GM18519 (cell line): ENCODE measurements at regions not wholly inside any gene's neighbourhood (a gene's known extent, or its start where the extent isn't known, plus 50 kb on each side); places are given as distances from the start of the nearest gene placed in this dataset.

ENCODE experiments used
- ATAC-seq: cut with Tn5 transposase; IDR thresholded peaks from one replicate; pipeline ENCODE4 v1.9.1; 2021; ENCODE audit warnings: mild to moderate bottlenecking, moderate library complexity; ENCODE audit not compliant: unreplicated experiment, low FRiP score

DNA sequence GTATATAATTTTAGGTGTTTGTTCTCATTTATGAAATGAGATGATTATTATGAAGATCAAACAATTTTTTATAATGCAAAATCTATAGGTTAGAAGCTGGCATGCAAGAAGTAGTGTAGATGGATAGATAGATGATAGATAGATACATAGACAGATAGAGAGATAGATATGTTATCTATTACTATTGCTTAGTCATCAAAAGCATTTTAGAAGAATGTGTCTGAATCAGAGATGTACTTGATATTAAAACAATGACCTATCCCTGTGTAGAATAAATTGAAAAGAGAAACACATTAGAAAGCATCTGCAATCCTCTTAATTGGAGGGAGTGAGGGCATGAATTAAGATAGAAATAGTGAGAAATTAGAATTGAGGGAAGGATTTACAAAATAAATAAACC is 436.2 kb upstream of the NXPH2 start:
- no peak for ATAC-seq

- ATAC-seq: no peak
These were observed 434.6 kb upstream of the NXPH2 start for GRCh38 chr2:139214801-139215200.

DNA sequence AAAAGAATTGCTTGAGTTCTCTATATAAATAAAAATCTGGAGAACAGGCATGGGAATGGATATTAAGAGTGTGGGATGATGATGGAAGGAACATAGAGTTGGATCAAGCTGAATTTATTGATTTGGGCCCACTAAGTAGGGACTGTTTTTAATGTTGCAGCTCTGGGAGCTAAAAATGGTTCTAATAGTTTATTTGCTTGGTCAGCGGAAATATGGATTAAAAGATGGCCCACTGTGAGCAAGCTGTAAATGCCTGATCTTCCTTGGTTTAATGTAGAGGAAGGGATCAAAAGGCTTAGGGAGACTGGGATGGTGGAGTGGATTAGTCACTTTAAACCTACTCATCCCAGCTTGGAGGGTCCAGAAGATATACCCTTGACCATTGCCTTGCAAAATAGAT is 429.4 kb upstream of the NXPH2 start:
- ATAC-seq: no peak

DNA sequence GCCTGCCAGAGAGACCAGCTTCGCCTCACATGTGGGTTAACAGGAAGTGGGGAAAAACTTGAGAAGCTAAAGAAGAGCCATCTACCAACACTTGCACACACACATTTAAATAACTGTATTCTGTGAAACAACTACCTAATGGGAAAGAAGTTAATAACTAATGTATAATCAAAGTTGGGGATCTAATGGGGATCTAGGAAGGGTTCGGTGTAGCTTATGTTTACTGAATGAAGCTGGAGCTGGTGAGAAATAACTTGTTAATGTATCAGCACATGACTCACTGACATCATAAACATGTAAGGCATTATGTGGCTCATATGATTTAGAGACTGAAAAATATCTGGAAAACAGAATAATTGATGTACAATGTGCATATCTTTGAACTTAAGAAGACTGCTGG is 421.3 kb upstream of the NXPH2 start:
- ATAC-seq: no peak

DNA sequence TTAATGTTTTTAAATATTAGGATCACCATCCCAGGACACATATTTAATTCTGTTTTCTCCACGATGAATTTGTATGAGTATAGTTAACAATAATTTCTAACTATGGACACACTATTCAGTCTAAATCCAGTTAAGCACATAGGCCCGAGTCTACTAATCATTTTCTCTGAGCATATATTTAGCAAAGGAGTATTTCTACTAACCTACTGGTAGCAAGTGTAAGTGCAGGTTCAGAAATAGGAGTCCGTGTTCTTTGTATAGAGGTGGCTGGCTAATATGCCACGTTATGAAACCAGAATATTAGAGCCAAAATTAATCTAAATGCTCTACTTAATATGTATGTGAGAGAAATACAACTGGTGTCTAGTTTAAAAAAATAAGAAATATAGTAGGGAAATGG is 416.6 kb upstream of the NXPH2 start:
- no peak for ATAC-seq

DNA sequence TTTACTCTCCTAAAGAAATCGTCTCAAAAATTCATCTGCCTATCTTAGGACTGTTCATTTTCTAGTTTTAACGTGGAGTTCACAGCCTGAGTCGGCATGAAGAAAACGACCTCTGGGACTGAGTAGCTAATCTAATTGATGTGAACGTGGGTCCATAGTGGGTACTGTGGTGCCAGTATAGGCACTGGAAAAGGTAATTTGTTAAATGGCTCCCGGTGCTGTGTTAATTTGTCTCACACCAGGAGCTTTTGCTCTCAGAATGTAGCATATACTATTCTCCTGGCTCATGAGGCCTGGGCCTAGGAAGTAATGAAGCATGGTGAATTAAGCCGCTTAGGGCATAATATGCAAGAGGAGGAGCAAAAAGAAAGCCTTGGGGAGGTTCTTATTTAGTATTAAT is 414.4 kb upstream of the NXPH2 start:
- ATAC-seq: no peak

DNA sequence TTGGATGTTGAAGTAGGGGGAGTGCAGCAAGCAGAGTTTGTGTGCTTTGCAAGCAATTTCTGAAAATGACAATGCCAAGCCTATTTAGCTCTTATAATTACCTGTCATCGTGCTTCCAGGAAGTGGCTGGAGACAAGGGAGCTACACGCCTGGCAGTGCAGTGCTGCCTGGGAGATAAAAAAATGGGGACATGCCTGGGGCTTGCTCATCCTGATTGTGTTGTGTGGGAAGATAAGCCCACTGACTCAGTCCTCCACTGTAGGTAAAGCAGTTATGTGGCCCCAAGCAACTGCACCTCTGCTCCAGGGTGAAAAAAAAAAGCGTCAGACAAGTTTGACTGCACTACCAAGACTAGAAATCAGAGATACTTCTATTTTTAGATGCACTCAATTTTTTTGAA is 396.9 kb upstream of the NXPH2 start:
- no peak for ATAC-seq

DNA sequence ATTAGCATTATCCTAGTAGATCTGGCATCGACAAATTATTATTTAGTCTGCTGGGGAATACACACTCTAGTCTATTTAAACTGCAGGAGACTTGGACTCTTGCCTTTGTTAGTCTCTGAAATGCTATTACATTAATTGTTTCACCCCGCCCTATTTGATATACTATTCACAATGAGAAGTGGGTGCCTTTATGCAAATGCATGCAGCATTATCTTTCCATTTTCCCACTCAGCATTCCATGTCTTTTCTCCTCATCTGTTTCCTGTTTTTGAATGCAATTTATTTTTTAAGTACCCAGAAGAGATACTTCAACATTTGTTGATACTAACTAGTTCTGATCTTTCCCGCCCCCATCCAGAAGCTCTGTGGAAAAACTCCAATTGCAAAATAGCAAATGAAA is 395.3 kb upstream of the NXPH2 start:
- ATAC-seq: no peak

- ATAC-seq: no peak
These were observed 390.2 kb upstream of the NXPH2 start for GRCh38 chr2:139170406-139170805.

GRCh38 chr2:139165601-139166000 is 385.4 kb upstream of the NXPH2 start:
- no peak for ATAC-seq

DNA sequence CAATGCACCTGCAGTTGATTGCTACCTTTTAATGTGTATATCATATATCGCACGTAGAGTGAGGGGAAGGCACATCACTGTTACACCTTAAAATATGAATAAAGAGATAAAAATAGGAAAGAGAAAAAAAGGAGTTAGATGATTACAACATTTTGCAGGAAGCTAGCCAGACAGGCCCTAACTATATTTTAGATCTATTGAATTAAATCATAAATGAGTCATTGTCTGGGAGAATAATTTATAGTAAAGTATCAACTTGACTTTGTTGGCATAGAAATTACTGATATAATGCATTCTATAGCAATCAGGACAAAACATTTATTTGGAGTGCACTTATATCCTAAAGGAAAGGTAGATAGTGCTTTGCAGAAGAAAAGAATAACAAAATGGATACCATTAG is 384.9 kb upstream of the NXPH2 start:
- no peak for ATAC-seq

DNA sequence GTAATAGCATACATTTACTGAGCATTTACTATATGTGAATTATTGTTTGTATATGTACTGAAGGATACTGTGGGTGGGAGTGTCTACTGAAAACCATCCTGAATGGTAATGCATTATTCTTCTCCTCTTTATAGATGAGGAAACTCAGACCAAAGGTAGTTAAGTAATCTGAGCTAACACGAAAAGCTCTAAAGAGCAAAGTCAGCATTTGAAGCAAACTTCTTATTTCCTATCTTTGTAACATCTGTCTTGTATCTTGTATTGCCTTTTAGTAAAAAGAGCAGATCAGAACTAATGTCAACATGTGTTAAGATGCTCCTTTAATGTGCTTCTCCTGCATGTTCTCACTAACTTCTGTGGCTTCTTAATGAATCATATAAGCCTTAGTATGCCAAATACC is 382.8 kb upstream of the NXPH2 start:
- no peak for ATAC-seq

GRCh38 chr2:139162456-139162855 is 382.3 kb upstream of the NXPH2 start:
- no peak for ATAC-seq

- no peak for ATAC-seq
These were observed 380.6 kb upstream of the NXPH2 start for GRCh38 chr2:139160836-139161235.

DNA sequence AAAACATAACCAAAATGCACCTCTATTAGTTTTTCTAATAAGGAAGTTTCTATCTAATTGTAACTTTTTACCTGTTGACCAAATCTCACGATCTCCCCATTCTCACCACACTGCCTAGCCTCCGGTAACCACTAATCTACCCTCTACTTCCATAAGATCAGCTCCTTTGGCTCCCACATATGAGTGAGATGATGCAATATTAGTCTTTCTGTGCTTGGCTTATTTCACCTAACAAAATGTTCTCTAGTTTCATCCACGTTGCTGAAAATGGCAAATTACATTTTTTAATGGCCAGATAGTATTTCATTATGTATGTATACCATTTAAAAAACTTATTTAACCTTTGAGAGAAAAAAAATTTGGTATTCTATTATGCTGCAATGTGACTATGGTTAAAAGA is 379.0 kb upstream of the NXPH2 start:
- no peak for ATAC-seq

- no peak for ATAC-seq
These were observed 376.5 kb upstream of the NXPH2 start for GRCh38 chr2:139156730-139157129.

- ATAC-seq: no peak
These were observed 375.8 kb upstream of the NXPH2 start for GRCh38 chr2:139155991-139156390.

DNA sequence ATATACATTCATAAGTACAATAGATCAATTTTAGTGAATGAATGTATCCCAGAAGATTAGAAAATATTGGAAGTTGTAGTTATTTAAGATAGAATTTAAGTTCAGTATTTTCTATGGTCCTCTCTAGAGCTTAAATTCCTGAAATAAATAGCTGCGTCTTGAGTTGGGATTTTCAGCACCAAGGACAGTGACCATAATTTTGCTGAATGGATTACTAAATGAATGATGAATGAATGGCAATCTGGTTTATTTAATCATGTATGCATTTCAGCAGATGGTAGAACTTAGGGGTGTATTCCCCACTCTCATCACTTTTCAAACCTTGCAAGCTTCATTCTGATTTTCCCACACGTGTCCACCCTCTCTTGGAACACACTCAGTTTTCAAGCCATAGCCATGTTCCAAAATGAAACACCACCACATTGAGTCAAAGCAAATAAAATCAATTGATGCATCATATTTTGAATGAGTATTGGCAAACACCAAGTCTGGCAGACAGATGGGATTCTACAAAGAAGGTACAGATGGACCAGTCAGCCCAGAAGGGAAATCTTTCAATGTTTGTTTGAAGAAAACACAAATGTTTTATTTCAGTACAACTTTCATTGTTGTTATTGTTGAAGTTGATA is 362.2 kb upstream of the NXPH2 start:
- ATAC-seq: no peak

DNA sequence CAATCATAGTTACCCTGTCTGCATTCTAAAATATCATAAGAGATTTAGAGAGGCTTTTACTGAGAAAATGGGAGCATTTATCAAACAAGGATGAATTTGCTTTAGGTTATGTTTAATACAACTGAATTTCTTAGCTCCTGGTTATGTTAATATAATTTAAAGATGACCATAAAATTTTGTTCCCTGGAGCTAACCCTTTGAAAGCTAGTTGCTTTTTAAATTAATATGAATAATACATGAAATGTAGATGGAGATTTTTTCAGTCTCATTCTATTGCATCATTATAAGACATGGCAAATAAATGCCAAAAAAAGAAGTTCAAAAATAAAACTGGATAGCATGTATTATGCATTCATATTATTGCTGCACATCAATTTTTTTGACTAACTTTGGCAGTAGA is 344.1 kb upstream of the NXPH2 start:
- no peak for ATAC-seq

GRCh38 chr2:139123795-139124194 is 343.6 kb upstream of the NXPH2 start:
- no peak for ATAC-seq

GRCh38 chr2:139122711-139123158 is 342.5 kb upstream of the NXPH2 start:
- ATAC-seq: no peak

GRCh38 chr2:139099721-139100120 is 319.5 kb upstream of the NXPH2 start:
- ATAC-seq: no peak

DNA sequence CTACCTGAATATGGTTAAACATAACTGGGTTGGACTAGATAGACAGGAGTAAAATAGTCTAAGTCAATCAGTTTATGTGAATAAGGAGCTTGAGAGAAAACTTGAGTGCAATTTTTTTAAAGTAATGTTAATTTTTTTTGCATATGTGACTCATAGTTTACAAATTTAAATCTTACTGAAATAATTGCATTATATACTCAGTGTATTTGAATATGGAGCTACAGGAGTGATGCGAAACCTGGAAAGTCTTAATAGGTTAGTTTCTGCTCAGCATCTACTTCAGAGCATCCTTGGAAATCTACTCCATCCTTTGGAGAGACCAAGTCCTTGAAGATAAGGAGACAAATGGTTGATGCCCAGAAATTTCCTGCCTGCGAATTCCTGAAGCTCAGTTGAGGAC is 318.8 kb upstream of the NXPH2 start:
- ATAC-seq: no peak
